SK-N-MC (cell line): ENCODE measurements at regions not wholly inside any gene's neighbourhood (a gene's known extent, or its start where the extent isn't known, plus 50 kb on each side); places are given as distances from the start of the nearest gene placed in this dataset.

Experiments
- EZH2 ChIP-seq: fragments of 200-600 bp; sonication (generic); IDR thresholded peaks from one replicate; pipeline ENCODE4 v1.6.1; 2017; ENCODE audit warnings: antibody characterized with exemption
- FOXP2 ChIP-seq: optimal IDR thresholded peaks from 2 replicates; pipeline ENCODE3; 2011; ENCODE audit warnings: mild to moderate bottlenecking, moderate library complexity; ENCODE audit not compliant: insufficient read depth; ENCODE audit errors: extremely low read length, control extremely low read depth
- POLR2AphosphoS5 ChIP-seq: IDR thresholded peaks from 2 replicates; pipeline ENCODE4 v1.6.1; 2012; ENCODE audit warnings: mild to moderate bottlenecking, low read depth, low read length, borderline replicate concordance

DNA sequence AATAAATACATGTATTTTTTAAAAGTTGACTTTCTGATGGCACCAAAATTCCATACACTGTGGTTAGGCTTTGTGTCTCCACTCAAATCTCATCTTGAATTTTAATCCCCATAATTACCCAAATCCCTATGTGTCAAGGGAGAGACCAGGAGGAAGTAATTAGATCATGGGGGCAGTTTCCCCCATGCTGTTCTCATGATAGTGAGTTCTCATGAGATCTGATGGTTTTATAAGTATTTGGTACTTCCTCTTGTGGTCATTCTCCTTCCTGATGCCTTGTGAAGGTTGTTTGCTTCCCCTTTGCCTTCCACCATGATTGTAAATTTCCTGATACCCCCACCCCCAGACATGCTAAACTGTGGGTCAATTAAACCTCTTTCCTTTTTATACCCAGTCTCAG, 1218.4 kb upstream of the PRMT6 start:
- TF ChIP-seq EZH2 = no peak
- TF ChIP-seq POLR2AphosphoS5 = peak; percentile 26; the same call in 1 of the 2 replicates
- TF ChIP-seq FOXP2 = no peak
